ACHN (cell line): ENCODE measurements at regions not wholly inside any gene's neighbourhood (a gene's known extent, or its start where the extent isn't known, plus 50 kb on each side); places are given as distances from the start of the nearest gene placed in this dataset.

Experiments
- DNase-seq: peaks from one replicate; pipeline ENCODE4 v3.0.0-alpha.2; 2015
- in situ Hi-C: cut with HindIII; loops from 2 replicates; pipeline ENCODE4 v1.10.0; 2017; ENCODE audit warnings: low sequenced_read_pairs, low pct_ligation_motif_present, low pct_unique_long_range_greater_than_20kb

DNA sequence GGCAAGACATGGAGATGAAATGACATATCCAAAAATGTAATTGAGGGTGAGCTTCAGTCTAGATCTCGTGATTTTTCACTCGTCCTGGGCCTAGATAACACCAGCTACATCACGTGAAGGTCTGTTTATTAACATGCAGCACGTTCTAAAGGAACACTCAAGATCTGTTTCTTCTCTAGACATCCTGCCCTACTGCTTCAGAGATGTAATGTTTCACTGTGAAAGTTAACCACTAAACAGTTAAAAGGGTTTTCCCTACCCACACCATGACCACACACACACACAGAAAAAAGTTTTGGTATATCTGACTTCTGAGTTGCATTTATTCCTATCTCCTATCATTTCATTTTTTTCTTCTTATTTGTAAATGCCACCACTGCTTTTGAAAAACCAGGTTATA lies 52.3 kb upstream of the SMIM31 start:
- in situ Hi-C loops: no loop called here
- no peak for DNase-seq
